DOHH2 (cell line): ENCODE measurements at regions not wholly inside any gene's neighbourhood (a gene's known extent, or its start where the extent isn't known, plus 50 kb on each side); places are given as distances from the start of the nearest gene placed in this dataset.

Source experiments
- CTCF ChIP-seq: fragments of 200-600 bp; sonication (generic); IDR thresholded peaks from one replicate; pipeline ENCODE4 v1.5.1; 2014; ENCODE audit warnings: antibody characterized with exemption, mild to moderate bottlenecking, low read depth, low read length; ENCODE audit not compliant: poor library complexity, severe bottlenecking
- EZH2phosphoT487 ChIP-seq: fragments of 200-600 bp; sonication (generic); IDR thresholded peaks from 2 replicates; pipeline ENCODE4 v1.6.1; 2017; ENCODE audit warnings: borderline replicate concordance, mild to moderate bottlenecking, antibody characterized with exemption, low read length, moderate library complexity, mixed read lengths

- TF ChIP-seq CTCF (no peak), EZH2phosphoT487 (no peak)
Observed at GRCh38 chr15:62363913-62364312, 198.8 kb upstream of the C2CD4B start.
